ENCODE measurements at regions not wholly inside any gene's neighbourhood (a gene's known extent, or its start where the extent isn't known, plus 50 kb on each side); places are given as distances from the start of the nearest gene placed in this dataset.

GRCh38 chr14:106493962-106494823 is 967.8 kb downstream of the TMEM121 start:
- no peak overlapping the region for H3K27ac ChIP-seq (replicated peaks)
- no peak overlapping the region for H3K4me3 ChIP-seq (replicated peaks; ENCODE audit: insufficient read depth, low read length)

GRCh38 chr14:106500571-106500970 is 974.2 kb downstream of the TMEM121 start:
- DNase-seq (ENCODE audit: low read depth in 1 of 2, low spot score in 1 of 2): no peak
- H3K27me3 ChIP-seq (ENCODE audit: insufficient read depth, poor library complexity, severe bottlenecking): no peaks in the 10 kb centered on the region

More at GRCh38 chr14:106493962-106494823, 967.8 kb downstream of the TMEM121 start:
- no peak for TF ChIP-seq REST (IDR thresholded peaks at IDR 0.05; ENCODE audit: insufficient replicate concordance, low read depth)
- TF ChIP-seq POLR2AphosphoS5 (IDR thresholded peaks at IDR 0.05; ENCODE audit: low read depth): no peak
- no peak for TF ChIP-seq SPI1 (IDR thresholded peaks at IDR 0.05; ENCODE audit: borderline replicate concordance, low read depth)
- TF ChIP-seq GABPA (IDR thresholded peaks at IDR 0.05; ENCODE audit: low read depth): no peak
- no peak for TF ChIP-seq CTCF (IDR thresholded peaks at IDR 0.05; ENCODE audit: insufficient read depth, low read length)
- DNase-seq (ENCODE audit: low read depth in 1 of 2, low spot score in 1 of 2): no peak
- no peaks in the 10 kb centered on the region for H3K27me3 ChIP-seq (ENCODE audit: insufficient read depth, poor library complexity, severe bottlenecking)

GRCh38 chr14:106501898-106502297 is 975.5 kb downstream of the TMEM121 start:
- TF ChIP-seq GABPA (IDR thresholded peaks at IDR 0.05; ENCODE audit: low read depth) (no peak), CTCF (IDR thresholded peaks at IDR 0.05; ENCODE audit: insufficient read depth, low read length) (no peak)
- no peak overlapping the region for H3K4me3 ChIP-seq (replicated peaks; ENCODE audit: insufficient read depth, low read length)
- H3K27me3 ChIP-seq (ENCODE audit: insufficient read depth, poor library complexity, severe bottlenecking): no peaks in the 10 kb centered on the region
- no peak overlapping the region for H3K27ac ChIP-seq (replicated peaks)
- no peak for DNase-seq (ENCODE audit: low read depth in 1 of 2, low spot score in 1 of 2)

More at GRCh38 chr14:106500571-106500970, 974.2 kb downstream of the TMEM121 start:
- Histone ChIP-seq H3K4me3 (replicated peaks; ENCODE audit: insufficient read depth, low read length) (no peak overlapping the region), H3K27ac (replicated peaks) (no peak overlapping the region)
- no peak for TF ChIP-seq CTCF (IDR thresholded peaks at IDR 0.05; ENCODE audit: insufficient read depth, low read length)

GRCh38 chr14:106505366-106505765 is 979.0 kb downstream of the TMEM121 start:
- TF ChIP-seq SPI1 (IDR thresholded peaks at IDR 0.05; ENCODE audit: borderline replicate concordance, low read depth) (no peak), GABPA (IDR thresholded peaks at IDR 0.05; ENCODE audit: low read depth) (no peak), POLR2AphosphoS5 (IDR thresholded peaks at IDR 0.05; ENCODE audit: low read depth) (no peak), REST (IDR thresholded peaks at IDR 0.05; ENCODE audit: insufficient replicate concordance, low read depth) (no peak), CTCF (IDR thresholded peaks at IDR 0.05; ENCODE audit: insufficient read depth, low read length) (no peak)
- DNase-seq (ENCODE audit: low read depth in 1 of 2, low spot score in 1 of 2): no peak
- Histone ChIP-seq H3K27me3 (ENCODE audit: insufficient read depth, poor library complexity, severe bottlenecking) (no peaks in the 10 kb centered on the region), H3K4me3 (replicated peaks; ENCODE audit: insufficient read depth, low read length) (no peak overlapping the region), H3K27ac (replicated peaks) (no peak overlapping the region)
